BLaER1 treated with 17β-estradiol and CSF1 and Interleukin-3, amounts not matched to agents 10 nM and 100 nM (cell line): ENCODE measurements at regions not wholly inside any gene's neighbourhood (a gene's known extent, or its start where the extent isn't known, plus 50 kb on each side); places are given as distances from the start of the nearest gene placed in this dataset.
"Not testable (repeated sequence)": the region's sequence is repeated elsewhere in the genome, so short reads cannot be mapped to it uniquely, and the experiment has no call there.

Experiments
- H3K27ac ChIP-seq, 11 experiments: shearing (Covaris generic); formaldehyde crosslinking; 2 replicates each; pipeline ENCODE4 v1.8.1; 2022
- H3K27me3 ChIP-seq, 11 experiments: shearing (Covaris generic); formaldehyde crosslinking; 2 replicates each; pipeline ENCODE4 v1.8.1; 2022
- H3K36me3 ChIP-seq, 11 experiments: shearing (Covaris generic); formaldehyde crosslinking; 2 replicates each; pipeline ENCODE4 v1.8.1; 2022
- H3K4me1 ChIP-seq, 10 experiments: shearing (Covaris generic); formaldehyde crosslinking; 2 replicates each; pipeline ENCODE4 v1.8.1; 2022
- H3K4me2 ChIP-seq, 11 experiments: shearing (Covaris generic); formaldehyde crosslinking; 2 replicates each; pipeline ENCODE4 v1.8.1; 2022
- H3K4me3 ChIP-seq, 10 experiments: shearing (Covaris generic); formaldehyde crosslinking; 2 replicates each; pipeline ENCODE4 v1.8.1; 2022
- H3K9ac ChIP-seq, 11 experiments: shearing (Covaris generic); formaldehyde crosslinking; 2 replicates each; pipeline ENCODE4 v1.8.1; 2022
- H3K9me3 ChIP-seq, 11 experiments: shearing (Covaris generic); formaldehyde crosslinking; replicated peaks in 1 of 11; 2 replicates each; pipeline ENCODE4 v1.8.1; 2022
- H4K20me1 ChIP-seq, 11 experiments: shearing (Covaris generic); formaldehyde crosslinking; 2 replicates each; pipeline ENCODE4 v1.8.1; 2022

GRCh38 chr9:42341860-42342259 is 158.4 kb downstream of the SPATA31A6 start:
- not testable (repeated sequence) for H3K27ac ChIP-seq, H3K4me2 ChIP-seq, H3K4me3 ChIP-seq, H3K36me3 ChIP-seq, H4K20me1 ChIP-seq, H3K9me3 ChIP-seq, H3K27me3 ChIP-seq, H3K9ac ChIP-seq, H3K4me1 ChIP-seq

DNA sequence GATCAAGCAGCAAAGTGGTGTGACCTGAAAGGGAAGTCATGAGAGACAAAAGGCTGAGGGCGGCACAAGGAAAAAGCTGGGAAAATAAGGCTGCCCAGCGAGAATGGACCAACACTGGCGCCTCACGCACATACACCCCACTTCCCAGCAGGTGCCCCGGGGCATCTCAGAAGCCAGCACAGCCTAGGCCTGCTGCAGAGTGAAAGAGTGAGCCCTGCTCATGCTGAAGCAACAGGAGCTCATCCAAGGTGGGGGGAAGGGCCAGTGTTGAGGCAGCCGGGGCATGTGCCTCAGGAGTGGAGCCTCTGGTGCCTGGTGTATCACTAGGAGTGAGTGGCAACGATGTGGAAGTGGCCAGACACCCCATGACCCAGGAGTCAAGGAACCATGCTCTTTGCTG is 158.8 kb downstream of the SPATA31A6 start:
- not testable (repeated sequence) for H3K4me3 ChIP-seq, H4K20me1 ChIP-seq

DNA sequence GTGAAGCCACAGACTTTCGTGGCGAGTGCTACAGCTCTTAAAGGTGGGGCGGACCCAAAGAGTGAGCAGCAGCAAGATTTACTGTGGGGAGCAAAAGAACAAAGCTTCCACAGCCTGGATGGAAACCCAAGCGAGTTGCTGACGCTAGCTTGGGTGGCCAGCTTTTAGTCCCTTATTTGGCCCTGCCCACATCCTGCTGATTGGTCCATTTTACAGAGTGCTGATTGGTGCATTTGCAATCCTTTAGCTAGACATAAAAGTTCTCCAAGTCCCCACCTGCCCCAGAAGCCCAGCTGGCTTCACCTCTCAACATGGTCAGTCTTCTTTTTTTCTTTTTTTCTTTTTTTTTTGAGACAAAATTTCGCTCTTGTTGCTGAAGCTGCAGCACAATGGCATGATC is 161.0 kb downstream of the SPATA31A6 start:
- H3K4me3 ChIP-seq, H3K27ac ChIP-seq, H3K9ac ChIP-seq, H3K36me3 ChIP-seq, H3K4me2 ChIP-seq, H4K20me1 ChIP-seq, H3K4me1 ChIP-seq, H3K27me3 ChIP-seq, H3K9me3 ChIP-seq: not testable (repeated sequence)

More for the DNA sequence above, 158.8 kb downstream of the SPATA31A6 start:
- not testable (repeated sequence) for H3K36me3 ChIP-seq, H3K4me2 ChIP-seq, H3K9ac ChIP-seq, H3K9me3 ChIP-seq, H3K27me3 ChIP-seq, H3K27ac ChIP-seq, H3K4me1 ChIP-seq

- H3K36me3 ChIP-seq, H3K4me1 ChIP-seq, H3K27ac ChIP-seq, H3K4me2 ChIP-seq, H3K27me3 ChIP-seq, H3K4me3 ChIP-seq, H3K9ac ChIP-seq, H4K20me1 ChIP-seq, H3K9me3 ChIP-seq: not testable (repeated sequence)
Observed at GRCh38 chr9:42346916-42347315, 163.5 kb downstream of the SPATA31A6 start.

DNA sequence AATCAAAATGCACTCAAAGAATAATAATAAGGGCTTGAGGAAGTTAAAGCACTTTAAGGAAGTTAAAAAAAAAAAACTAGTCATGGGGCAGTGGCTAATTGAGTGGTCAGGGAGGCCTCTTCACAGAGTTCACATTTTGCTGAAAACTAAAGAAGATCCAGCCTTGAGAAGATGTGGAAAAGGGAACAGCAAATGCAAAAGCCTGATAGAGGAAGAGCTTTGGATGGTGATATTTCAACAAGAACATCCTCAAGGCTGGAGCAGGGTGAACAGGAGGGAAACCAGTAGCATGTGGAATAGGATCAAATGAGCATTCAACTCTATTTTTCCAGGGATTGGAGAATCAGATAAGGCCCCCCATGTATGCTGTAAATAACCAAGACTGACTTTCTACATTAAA is 165.7 kb downstream of the SPATA31A6 start:
- not testable (repeated sequence) for H3K9ac ChIP-seq, H4K20me1 ChIP-seq, H3K4me1 ChIP-seq, H3K36me3 ChIP-seq, H3K4me2 ChIP-seq, H3K27ac ChIP-seq, H3K27me3 ChIP-seq, H3K4me3 ChIP-seq, H3K9me3 ChIP-seq

DNA sequence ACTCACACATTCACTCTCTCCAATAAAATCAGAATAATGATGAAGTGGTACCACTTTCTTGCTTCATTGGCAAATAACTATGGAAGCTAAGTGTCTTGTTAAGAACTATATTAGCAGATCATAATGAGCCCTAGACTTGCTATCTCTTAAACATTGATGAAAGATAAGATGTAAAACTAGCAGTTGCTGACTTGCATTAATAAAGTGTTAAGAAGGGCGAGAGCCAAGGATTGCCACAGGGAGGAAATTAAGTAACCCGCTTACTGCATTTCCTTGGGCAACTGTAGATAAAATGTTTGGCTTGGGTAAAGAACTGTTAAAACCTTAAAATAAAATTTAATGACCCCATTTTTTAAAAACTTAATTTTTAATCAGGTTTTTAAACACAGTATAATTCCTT is 167.0 kb downstream of the SPATA31A6 start:
- H3K4me1 ChIP-seq, H3K27ac ChIP-seq, H3K4me3 ChIP-seq, H3K9ac ChIP-seq, H3K27me3 ChIP-seq, H3K36me3 ChIP-seq, H4K20me1 ChIP-seq, H3K4me2 ChIP-seq, H3K9me3 ChIP-seq: not testable (repeated sequence)

GRCh38 chr9:42357604-42358373 is 174.3 kb downstream of the SPATA31A6 start:
- H3K4me2 ChIP-seq, H3K9ac ChIP-seq, H3K27ac ChIP-seq, H3K4me3 ChIP-seq, H3K4me1 ChIP-seq, H3K36me3 ChIP-seq, H3K27me3 ChIP-seq, H4K20me1 ChIP-seq: not testable (repeated sequence)
- H3K9me3 ChIP-seq, result peaks cover 0 to 13% (median 0%) of the 10 kb centered on the region in 11 experiments; a peak in 7 of 22 replicates

DNA sequence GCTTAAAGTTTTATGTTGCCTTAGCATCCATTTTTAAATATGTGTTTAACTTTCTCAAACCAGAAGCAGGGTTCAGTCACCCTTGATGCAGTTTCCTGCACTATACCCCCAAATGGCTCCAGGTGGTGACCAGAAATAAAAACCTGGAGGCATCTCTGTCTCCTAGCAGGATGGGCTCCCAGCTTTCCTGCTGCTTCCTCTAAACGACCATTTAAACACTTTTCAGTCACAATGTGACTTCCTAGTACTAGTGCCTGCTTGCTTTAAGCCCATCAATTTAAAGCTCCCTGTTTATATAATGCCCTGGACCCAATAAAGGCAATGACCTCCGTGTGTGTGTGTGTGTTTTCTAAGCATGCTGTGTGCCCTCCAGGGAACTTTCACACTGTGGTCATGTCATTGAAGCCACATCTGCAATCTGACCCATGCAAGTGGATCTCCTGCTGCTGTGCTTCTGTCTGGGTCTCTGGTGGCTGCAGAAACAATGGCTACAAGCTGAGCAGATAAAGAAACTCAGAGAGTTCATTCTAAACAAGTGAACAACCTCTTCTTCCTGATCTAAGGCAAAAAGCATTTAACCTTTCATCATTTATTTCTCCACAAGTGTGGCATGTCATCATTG is 175.3 kb downstream of the SPATA31A6 start:
- H3K27me3 ChIP-seq, H4K20me1 ChIP-seq, H3K4me1 ChIP-seq, H3K27ac ChIP-seq, H3K36me3 ChIP-seq, H3K4me3 ChIP-seq, H3K9ac ChIP-seq, H3K4me2 ChIP-seq: not testable (repeated sequence)
- peaks cover 0 to 13% (median 0%) of the 10 kb centered on the region in 11 experiments; a peak in 7 of 22 replicates for H3K9me3 ChIP-seq

- not testable (repeated sequence) for H3K9me3 ChIP-seq, H3K4me2 ChIP-seq, H3K9ac ChIP-seq, H4K20me1 ChIP-seq, H3K36me3 ChIP-seq, H3K4me3 ChIP-seq, H3K27ac ChIP-seq, H3K27me3 ChIP-seq
- peaks cover 0 to 17% (median 0%) of the 10 kb centered on the region in 10 experiments; a peak in 5 of 20 replicates for H3K4me1 ChIP-seq
Observed at GRCh38 chr9:42364410-42365243, 181.2 kb downstream of the SPATA31A6 start.

DNA sequence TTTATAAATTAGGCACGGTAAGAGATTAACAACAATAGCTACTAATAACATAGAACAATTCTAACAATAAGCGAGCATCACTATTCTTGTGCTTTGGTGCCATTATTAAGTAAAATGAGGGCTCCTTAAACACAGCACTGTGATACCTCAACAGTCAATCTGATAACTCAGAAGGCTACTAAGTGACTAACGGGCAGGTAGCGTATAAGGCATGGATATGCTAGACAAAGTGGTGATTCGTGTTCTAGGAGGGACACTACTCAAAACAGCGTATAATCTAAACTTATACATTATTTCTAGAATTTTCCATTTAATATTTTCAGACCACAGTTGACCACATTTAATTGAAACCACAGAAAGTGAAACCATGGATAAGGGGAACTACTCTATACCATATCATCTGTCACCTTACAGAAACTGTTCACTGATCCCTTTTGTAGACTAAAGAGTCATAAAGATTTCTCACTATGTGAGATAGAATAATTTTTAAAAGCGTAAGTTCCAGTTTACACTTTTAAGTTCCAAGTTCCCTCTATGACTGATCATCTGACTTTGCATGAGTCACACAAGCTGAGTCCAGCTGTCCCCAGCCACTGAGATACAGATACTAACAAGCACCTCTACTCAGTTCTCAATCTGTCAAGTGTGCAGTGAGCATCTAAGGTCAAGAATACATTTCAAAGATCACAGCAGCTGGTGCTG is 181.9 kb downstream of the SPATA31A6 start:
- H3K4me1 ChIP-seq, result peaks cover 0 to 17% (median 0%) of the 10 kb centered on the region in 10 experiments; a peak in 5 of 20 replicates
- not testable (repeated sequence) for H3K27me3 ChIP-seq, H3K9me3 ChIP-seq, H3K36me3 ChIP-seq, H3K9ac ChIP-seq, H3K4me3 ChIP-seq, H4K20me1 ChIP-seq
- H3K4me2 ChIP-seq, result peak overlapping the region in 3 of 11 experiments; percentile 6 to 49 (median 9); a peak in 5 of 22 replicates
- peak overlapping the region in 1 of 11 experiments; percentile 51; a peak in 1 of 22 replicates for H3K27ac ChIP-seq

GRCh38 chr9:42368279-42368881 is 184.9 kb downstream of the SPATA31A6 start:
- H3K4me2 ChIP-seq, H3K4me3 ChIP-seq, H3K36me3 ChIP-seq, H3K27me3 ChIP-seq, H4K20me1 ChIP-seq, H3K27ac ChIP-seq, H3K9me3 ChIP-seq, H3K9ac ChIP-seq: not testable (repeated sequence)
- H3K4me1 ChIP-seq, result peaks cover 0 to 17% (median 0%) of the 10 kb centered on the region in 10 experiments; a peak in 5 of 20 replicates

DNA sequence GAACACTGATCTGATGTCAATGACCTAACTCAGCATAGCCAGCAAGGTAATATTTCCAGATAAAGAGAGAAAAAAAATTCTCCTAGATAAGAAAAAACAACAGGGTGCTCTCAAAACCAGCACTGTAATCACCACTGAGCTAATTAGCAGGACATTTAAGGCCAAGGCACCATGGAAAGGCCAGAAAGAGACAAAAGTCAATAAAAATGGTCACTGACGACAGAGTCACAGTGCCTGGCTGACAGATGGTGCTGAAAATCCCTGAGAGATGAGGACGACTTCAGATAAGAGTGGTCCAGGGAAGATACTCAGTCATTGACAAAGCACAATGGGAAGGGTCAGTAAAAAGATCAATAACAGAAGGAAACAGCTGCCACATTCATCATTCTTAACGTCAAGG is 186.7 kb downstream of the SPATA31A6 start:
- not testable (repeated sequence) for H4K20me1 ChIP-seq, H3K9me3 ChIP-seq, H3K4me3 ChIP-seq, H3K4me2 ChIP-seq, H3K9ac ChIP-seq, H3K36me3 ChIP-seq, H3K27ac ChIP-seq, H3K27me3 ChIP-seq
- H3K4me1 ChIP-seq, result peaks cover 0 to 14% (median 0%) of the 10 kb centered on the region in 10 experiments; a peak in 5 of 20 replicates

DNA sequence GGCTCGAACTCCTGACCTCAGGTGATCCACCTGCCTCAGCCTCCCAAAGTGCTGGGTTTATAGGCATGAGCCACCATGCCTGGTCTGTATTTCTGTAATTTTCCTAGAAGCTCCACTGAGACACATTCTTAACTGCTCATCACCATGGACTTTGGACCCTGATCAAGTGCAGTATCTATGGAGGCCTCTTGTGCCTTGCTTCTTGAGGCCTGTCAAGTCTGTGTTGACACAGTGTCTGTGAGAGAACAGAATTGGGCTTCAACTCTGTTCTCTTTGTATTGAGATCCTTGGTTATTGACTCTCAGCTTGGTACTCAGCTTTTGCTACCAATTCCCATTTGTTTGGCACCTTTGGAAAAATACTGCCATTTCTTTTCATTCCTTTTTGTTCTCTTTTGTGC is 188.0 kb downstream of the SPATA31A6 start:
- not testable (repeated sequence) for H3K36me3 ChIP-seq

More for the DNA sequence above, 188.0 kb downstream of the SPATA31A6 start:
- H3K9me3 ChIP-seq, H3K27ac ChIP-seq, H3K4me1 ChIP-seq, H3K27me3 ChIP-seq, H3K4me2 ChIP-seq, H3K4me3 ChIP-seq, H3K9ac ChIP-seq, H4K20me1 ChIP-seq: not testable (repeated sequence)
